Suprapubic skin (tissue), 4 donors: ENCODE measurements at regions not wholly inside any gene's neighbourhood (a gene's known extent, or its start where the extent isn't known, plus 50 kb on each side); places are given as distances from the start of the nearest gene placed in this dataset.

Experiments
- DNase-seq, 2 donors: peaks; one replicate each; pipeline ENCODE4 v3.0.0-alpha.2; 2019; ENCODE audit warnings: low spot score in 2 of 2
- H3K27ac ChIP-seq: fragments of 200-600 bp; sonication (generic); one replicate; pipeline ENCODE4 v1.5.1; 2019
- H3K27me3 ChIP-seq: fragments of 200-600 bp; sonication (generic); one replicate; pipeline ENCODE4 v1.5.1; 2019
- H3K36me3 ChIP-seq: fragments of 200-600 bp; sonication (generic); one replicate; pipeline ENCODE4 v1.5.1; 2019
- H3K4me1 ChIP-seq: fragments of 200-600 bp; sonication (generic); one replicate; pipeline ENCODE4 v1.5.1; 2019
- H3K4me3 ChIP-seq: fragments of 200-600 bp; sonication (generic); one replicate; pipeline ENCODE4 v1.5.1; 2019; ENCODE audit warnings: mild to moderate bottlenecking
- H3K9me3 ChIP-seq: fragments of 200-600 bp; sonication (generic); one replicate; pipeline ENCODE4 v1.5.1; 2019
- CTCF ChIP-seq, 2 donors: fragments of 200-600 bp in 1 of 2; fragments of 450-650 bp in 1 of 2; sonication (generic) in 1 of 2; IDR thresholded peaks; one replicate each; pipeline ENCODE4 v1.5.1; 2016 to 2019; ENCODE audit warnings: antibody characterized with exemption in 2 of 2, mild to moderate bottlenecking in 1 of 2, moderate library complexity in 1 of 2
- EP300 ChIP-seq: sonication (generic); formaldehyde crosslinking; IDR thresholded peaks from one replicate; pipeline ENCODE4 v1.6.1; 2017; ENCODE audit warnings: antibody characterized with exemption
- POLR2A ChIP-seq, 2 donors: fragments of 450-650 bp; IDR thresholded peaks; one replicate each; pipeline ENCODE4 v1.6.1; 2017; ENCODE audit warnings: antibody characterized with exemption in 2 of 2, mild to moderate bottlenecking in 2 of 2, moderate library complexity in 2 of 2
- POLR2AphosphoS5 ChIP-seq, 3 donors: sonication (generic); formaldehyde crosslinking; IDR thresholded peaks; one replicate each; pipeline ENCODE4 v1.6.1; 2017; ENCODE audit warnings: antibody characterized with exemption in 3 of 3
- WGBS: methylation state at CpG from one replicate; pipeline ENCODE4 v1.1.5; 2018; 5-methylcytosine and 5-hydroxymethylcytosine counted together

DNA sequence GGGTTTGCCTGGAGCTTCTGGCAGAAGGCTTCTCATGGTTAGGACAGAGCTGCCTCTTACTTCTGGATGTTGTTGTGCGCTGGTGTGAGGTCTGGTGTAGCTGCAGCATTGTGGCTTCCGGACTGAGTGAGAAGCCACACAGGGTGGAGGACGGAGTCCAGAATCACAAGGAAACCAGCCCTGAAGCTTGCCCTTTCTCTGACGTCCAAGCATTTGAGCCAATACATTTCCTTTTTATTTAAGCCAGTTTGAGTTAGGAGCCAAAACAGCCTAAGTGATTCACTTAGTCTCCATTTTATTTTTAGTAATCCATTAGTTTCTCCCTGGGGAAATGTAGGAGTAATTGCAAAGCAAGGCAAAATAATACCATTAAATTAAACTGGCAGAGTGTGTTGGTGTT lies 402.4 kb upstream of the RGS6 start:
- no peaks in the 10 kb centered on the region for H3K27me3 ChIP-seq
- H3K9me3 ChIP-seq: no peaks in the 10 kb centered on the region
- no peak overlapping the region for H3K27ac ChIP-seq
- WGBS: 52% methylated on average over 4 of the region's 4 CpGs
- H3K4me1 ChIP-seq: peaks cover 16% of the 10 kb centered on the region
- no peaks in the 10 kb centered on the region for H3K36me3 ChIP-seq
- TF ChIP-seq CTCF (IDR thresholded peaks at IDR 0.05) (no peak), POLR2A (IDR thresholded peaks at IDR 0.05) (no peak), EP300 (no peak), POLR2AphosphoS5 (IDR thresholded peaks at IDR 0.05) (no peak)
- DNase-seq: no peak
- no peak overlapping the region for H3K4me3 ChIP-seq

DNA sequence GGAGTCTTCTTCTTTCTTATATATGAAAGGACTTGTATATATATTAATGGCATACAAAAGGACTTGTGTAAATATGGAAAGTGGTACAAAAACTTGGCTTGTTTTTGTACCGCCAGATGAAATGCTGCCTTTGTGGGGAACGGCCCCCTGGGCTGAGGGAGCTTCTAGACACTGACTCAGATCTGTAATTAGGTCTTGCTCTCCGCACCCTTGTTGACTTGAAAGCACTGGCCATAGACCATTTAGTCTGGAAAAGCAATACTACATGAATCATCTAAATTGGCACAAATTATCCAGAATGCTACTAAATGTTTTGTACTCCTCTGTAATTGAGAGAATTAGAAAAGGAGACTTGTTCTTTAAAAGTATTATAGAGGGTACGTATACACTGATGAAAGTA lies 399.9 kb upstream of the RGS6 start:
- no peaks in the 10 kb centered on the region for H3K36me3 ChIP-seq
- H3K4me1 ChIP-seq: peaks cover 25% of the 10 kb centered on the region
- DNase-seq: no peak
- no peak overlapping the region for H3K4me3 ChIP-seq
- no peak overlapping the region for H3K27ac ChIP-seq
- H3K27me3 ChIP-seq: no peaks in the 10 kb centered on the region
- no peaks in the 10 kb centered on the region for H3K9me3 ChIP-seq
- 68% methylated on average over 4 of the region's 4 CpGs for WGBS
- no peak for TF ChIP-seq POLR2A (IDR thresholded peaks at IDR 0.05)
- TF ChIP-seq CTCF (IDR thresholded peaks at IDR 0.05): no peak
- TF ChIP-seq EP300: no peak
- TF ChIP-seq POLR2AphosphoS5 (IDR thresholded peaks at IDR 0.05): no peak

DNA sequence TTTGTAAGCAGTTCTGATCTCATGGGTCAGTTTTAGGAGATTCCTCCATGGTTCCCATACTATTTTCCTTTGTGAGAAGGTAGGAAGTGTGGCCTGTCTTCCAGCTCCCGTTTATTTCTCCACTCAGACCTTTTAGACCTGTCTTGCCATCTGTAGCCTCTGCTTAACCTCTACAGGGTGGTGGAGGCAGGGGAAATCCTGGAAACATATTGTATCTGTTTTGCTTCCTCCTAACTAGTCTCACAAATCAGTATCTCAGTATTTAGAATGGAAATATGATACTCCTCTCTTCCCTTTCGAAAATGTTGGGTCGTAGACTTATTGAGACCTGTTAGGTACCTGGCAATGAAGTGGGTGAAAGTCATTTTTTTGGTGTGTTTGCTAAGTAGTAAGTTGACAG lies 399.4 kb upstream of the RGS6 start:
- Histone ChIP-seq H3K27ac (no peak overlapping the region), H3K9me3 (no peaks in the 10 kb centered on the region), H3K27me3 (no peaks in the 10 kb centered on the region), H3K4me1 (peaks cover 25% of the 10 kb centered on the region), H3K36me3 (no peaks in the 10 kb centered on the region), H3K4me3 (no peak overlapping the region)
- 79% methylated on average over 3 of the region's 3 CpGs for WGBS
- TF ChIP-seq POLR2AphosphoS5 (IDR thresholded peaks at IDR 0.05): no peak
- TF ChIP-seq POLR2A (IDR thresholded peaks at IDR 0.05): no peak
- no peak for TF ChIP-seq CTCF (IDR thresholded peaks at IDR 0.05)
- TF ChIP-seq EP300: no peak
- no peak for DNase-seq

GRCh38 chr14:71533390-71533789 lies 398.8 kb upstream of the RGS6 start:
- 89% methylated on average over 3 of the region's 3 CpGs for WGBS
- no peak for DNase-seq
- Histone ChIP-seq H3K4me3 (no peak overlapping the region), H3K27ac (no peak overlapping the region), H3K9me3 (no peaks in the 10 kb centered on the region), H3K4me1 (peaks cover 25% of the 10 kb centered on the region), H3K36me3 (no peaks in the 10 kb centered on the region), H3K27me3 (no peaks in the 10 kb centered on the region)
- TF ChIP-seq EP300 (no peak), POLR2A (IDR thresholded peaks at IDR 0.05) (no peak), POLR2AphosphoS5 (IDR thresholded peaks at IDR 0.05) (no peak), CTCF (IDR thresholded peaks at IDR 0.05) (no peak)

- Histone ChIP-seq H3K9me3 (no peaks in the 10 kb centered on the region), H3K4me3 (no peak overlapping the region), H3K27me3 (no peaks in the 10 kb centered on the region), H3K4me1 (peaks cover 25% of the 10 kb centered on the region), H3K36me3 (no peaks in the 10 kb centered on the region), H3K27ac (no peak overlapping the region)
- no peak for DNase-seq
- TF ChIP-seq POLR2A (IDR thresholded peaks at IDR 0.05) (no peak), EP300 (no peak)
- WGBS: 100% methylated on average over 1 of the region's 1 CpG
Observed at GRCh38 chr14:71533800-71534199, 398.4 kb upstream of the RGS6 start.

DNA sequence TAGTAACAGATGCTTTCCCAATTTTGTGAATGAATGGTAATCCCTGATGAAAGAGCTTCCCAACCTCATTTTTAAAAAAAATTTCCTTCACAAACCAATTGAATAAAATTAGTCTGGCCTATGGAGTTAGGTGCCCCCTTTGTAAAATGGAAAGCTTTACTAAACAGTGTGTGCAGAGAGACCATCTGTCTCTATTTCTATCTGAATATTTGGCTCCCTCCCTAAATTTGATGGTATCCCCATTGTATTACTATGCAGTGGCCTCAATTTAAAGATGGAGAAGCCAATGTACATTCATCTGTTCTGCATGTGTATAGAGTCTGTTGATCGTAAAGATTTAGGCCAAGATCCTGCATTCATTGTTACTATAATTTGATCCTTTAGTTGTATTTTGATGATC lies 397.7 kb upstream of the RGS6 start:
- Histone ChIP-seq H3K4me1 (peaks cover 32% of the 10 kb centered on the region), H3K27me3 (no peaks in the 10 kb centered on the region), H3K36me3 (no peaks in the 10 kb centered on the region), H3K27ac (no peak overlapping the region), H3K9me3 (no peaks in the 10 kb centered on the region), H3K4me3 (no peak overlapping the region)
- DNase-seq: no peak
- WGBS: 88% methylated on average over 1 of the region's 1 CpG
- TF ChIP-seq POLR2A (IDR thresholded peaks at IDR 0.05) (no peak), POLR2AphosphoS5 (IDR thresholded peaks at IDR 0.05) (no peak), CTCF (IDR thresholded peaks at IDR 0.05) (no peak), EP300 (no peak)
